ENCODE measurements at regions not wholly inside any gene's neighbourhood (a gene's known extent, or its start where the extent isn't known, plus 50 kb on each side); places are given as distances from the start of the nearest gene placed in this dataset.

DNA sequence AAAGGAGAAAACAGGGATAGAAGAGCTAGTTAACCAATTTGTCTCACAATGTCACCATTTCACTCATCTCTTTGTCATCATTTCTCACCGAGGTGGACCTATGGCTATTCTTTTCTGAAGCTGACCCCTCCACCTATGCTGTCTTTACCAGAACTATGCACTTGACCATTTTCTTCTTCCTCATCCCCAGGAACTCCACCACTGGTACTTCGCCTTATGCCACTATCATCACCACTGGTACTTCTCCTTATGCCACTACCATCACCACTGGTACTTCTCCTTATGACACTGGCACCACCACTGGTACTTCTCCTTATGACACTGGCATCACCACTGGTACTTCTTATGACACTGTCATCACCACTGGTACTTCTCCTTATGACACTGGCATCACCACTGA, 745.8 kb upstream of the CHAC2 start:
- no peak for TF ChIP-seq POLR2A (IDR thresholded peaks at IDR 0.05; ENCODE audit: low read depth, low read length)
- no peak for TF ChIP-seq POLR2AphosphoS5 (IDR thresholded peaks at IDR 0.05; ENCODE audit: low read depth, low read length)
- no peak for TF ChIP-seq TAF1 (IDR thresholded peaks at IDR 0.05; ENCODE audit: low read depth, low read length)

Data from GM12891 (cell line).